GM19025 (cell line): ENCODE measurements at regions not wholly inside any gene's neighbourhood (a gene's known extent, or its start where the extent isn't known, plus 50 kb on each side); places are given as distances from the start of the nearest gene placed in this dataset.

ENCODE experiments used
- ATAC-seq: cut with Tn5 transposase; IDR thresholded peaks from one replicate; pipeline ENCODE4 v1.9.1; 2021; ENCODE audit warnings: mild to moderate bottlenecking, low read depth, moderate library complexity; ENCODE audit not compliant: unreplicated experiment

GRCh38 chr10:123564631-123565030 is 101.5 kb upstream of the GPR26 start:
- ATAC-seq: no peak

GRCh38 chr10:123565691-123566660 is 100.2 kb upstream of the GPR26 start:
- ATAC-seq: no peak

- no peak for ATAC-seq
Observed at GRCh38 chr10:123567984-123568739, 98.0 kb upstream of the GPR26 start.

GRCh38 chr10:123568751-123569150 is 97.4 kb upstream of the GPR26 start:
- ATAC-seq: no peak

- ATAC-seq: no peak
Observed at GRCh38 chr10:123569436-123570035, 96.6 kb upstream of the GPR26 start.

GRCh38 chr10:123570051-123570897 is 95.9 kb upstream of the GPR26 start:
- no peak for ATAC-seq

- no peak for ATAC-seq
Observed at GRCh38 chr10:123570898-123571515, 95.1 kb upstream of the GPR26 start.

- ATAC-seq: no peak
Observed at GRCh38 chr10:123571978-123572377, 94.2 kb upstream of the GPR26 start.

- ATAC-seq: no peak
Observed at GRCh38 chr10:123573236-123574108, 92.7 kb upstream of the GPR26 start.

- ATAC-seq: no peak
Observed at GRCh38 chr10:123574109-123574698, 92.0 kb upstream of the GPR26 start.

- no peak for ATAC-seq
Observed at GRCh38 chr10:123575105-123575504, 91.0 kb upstream of the GPR26 start.

- ATAC-seq: no peak
Observed at GRCh38 chr10:123576706-123577105, 89.4 kb upstream of the GPR26 start.

- ATAC-seq: no peak
Observed at GRCh38 chr10:123577921-123578461, 88.2 kb upstream of the GPR26 start.

GRCh38 chr10:123578721-123579120 is 87.4 kb upstream of the GPR26 start:
- no peak for ATAC-seq

- no peak for ATAC-seq
Observed at GRCh38 chr10:123579675-123580074, 86.5 kb upstream of the GPR26 start.

GRCh38 chr10:123580426-123580825 is 85.7 kb upstream of the GPR26 start:
- no peak for ATAC-seq

GRCh38 chr10:123581656-123582055 is 84.5 kb upstream of the GPR26 start:
- ATAC-seq: no peak
